Effector memory CD8-positive, alpha-beta T cell (primary cell): ENCODE measurements at regions not wholly inside any gene's neighbourhood (a gene's known extent, or its start where the extent isn't known, plus 50 kb on each side); places are given as distances from the start of the nearest gene placed in this dataset.

Source experiments
- ATAC-seq: fragments of 150-1000 bp; cut with Tn5 transposase; replicated peaks from 2 replicates; pipeline ENCODE4 v1.10.0; 2021; ENCODE audit warnings: mild to moderate bottlenecking, moderate library complexity
- DNase-seq, 3 experiments: peaks; one replicate each; pipeline ENCODE4 v3.0.0; 2021
- H3K27ac Mint-ChIP-seq, 2 donors: one replicate each; pipeline ENCODE4 v1.8.0; 2022; ENCODE audit warnings: mild to moderate bottlenecking in 2 of 2, mixed read lengths in 2 of 2, moderate library complexity in 2 of 2
- H3K27me3 Mint-ChIP-seq, 2 donors: one replicate each; pipeline ENCODE4 v1.8.0; 2022; ENCODE audit warnings: mixed read lengths in 2 of 2
- H3K36me3 Mint-ChIP-seq: one replicate; pipeline ENCODE4 v1.8.0; 2022; ENCODE audit warnings: mild to moderate bottlenecking, moderate library complexity, mixed read lengths; ENCODE audit not compliant: insufficient read depth
- H3K4me1 Mint-ChIP-seq, 2 donors: one replicate each; pipeline ENCODE4 v1.8.0; 2022; ENCODE audit warnings: low read depth in 2 of 2, mixed read lengths in 2 of 2
- H3K4me3 Mint-ChIP-seq, 2 donors: one replicate each; pipeline ENCODE4 v1.8.0; 2022; ENCODE audit warnings: mild to moderate bottlenecking in 2 of 2, mixed read lengths in 2 of 2, moderate library complexity in 2 of 2
- H3K9me3 Mint-ChIP-seq, 2 donors: one replicate each; pipeline ENCODE4 v1.8.0; 2022; ENCODE audit warnings: mixed read lengths in 2 of 2

DNA sequence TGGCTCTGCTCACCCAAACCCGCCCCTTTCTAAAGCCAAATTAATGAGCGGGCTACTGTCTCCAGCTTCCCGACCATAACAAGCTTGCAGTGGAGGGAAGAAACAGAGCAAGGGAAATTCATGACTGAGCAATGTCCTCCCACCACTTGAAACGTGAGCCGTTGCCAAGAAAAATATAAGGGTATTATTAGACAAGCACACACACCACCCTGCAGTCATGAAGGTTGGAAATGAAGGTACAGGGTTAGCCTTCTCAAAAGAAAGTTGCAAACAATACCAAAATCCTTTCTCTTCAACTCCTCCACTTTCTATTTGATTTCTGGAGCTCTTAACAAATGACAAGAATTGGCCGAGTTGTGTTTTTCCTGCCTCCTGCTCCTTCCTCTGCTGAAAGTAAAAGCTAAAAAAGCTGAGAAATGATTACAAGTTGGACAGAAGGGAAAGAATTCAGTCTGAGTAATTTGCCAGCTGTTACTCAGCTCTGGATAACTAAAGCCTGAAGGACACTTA lies 151.1 kb upstream of the B3GAT2 start:
- H3K9me3 Mint-ChIP-seq = peaks cover 0 to 1% of the 10 kb centered on the region in 2 donors
- peaks cover 35 to 46% of the 10 kb centered on the region in 2 donors for H3K27me3 Mint-ChIP-seq
- ATAC-seq = no peak
- no peak overlapping the region for H3K27ac Mint-ChIP-seq
- no peak overlapping the region for H3K4me3 Mint-ChIP-seq
- H3K4me1 Mint-ChIP-seq = no peaks in the 10 kb centered on the region
- H3K36me3 Mint-ChIP-seq = no peaks in the 10 kb centered on the region
- no peak for DNase-seq

DNA sequence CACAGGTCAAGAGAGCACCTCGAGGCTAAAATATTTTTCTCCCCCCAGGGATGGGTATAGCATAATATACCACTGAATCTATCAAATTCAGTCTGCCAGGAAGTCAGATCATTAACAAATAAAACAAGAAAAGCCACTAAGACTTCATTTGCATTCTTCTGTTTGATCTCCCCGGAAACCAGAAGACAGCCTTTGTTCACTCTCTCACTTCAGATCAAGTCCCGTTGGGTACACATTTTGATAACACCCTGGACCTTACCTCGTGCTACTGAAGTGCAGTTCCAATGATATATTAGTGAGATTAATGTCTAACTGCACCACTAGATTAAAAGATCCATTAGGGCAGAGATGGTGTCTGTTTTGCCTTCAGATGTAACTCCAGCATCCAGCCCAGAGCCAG lies 157.7 kb upstream of the B3GAT2 start:
- Mint-ChIP-seq H3K27me3 (peaks cover 12 to 15% of the 10 kb centered on the region in 2 donors), H3K9me3 (peaks cover 0 to 4% of the 10 kb centered on the region in 2 donors), H3K36me3 (no peaks in the 10 kb centered on the region), H3K4me3 (no peak overlapping the region), H3K4me1 (no peaks in the 10 kb centered on the region), H3K27ac (no peak overlapping the region)
- DNase-seq (no peak), ATAC-seq (no peak)

- no peak for ATAC-seq
- Mint-ChIP-seq H3K36me3 (no peaks in the 10 kb centered on the region), H3K9me3 (peaks cover 0 to 4% of the 10 kb centered on the region in 2 donors), H3K4me3 (no peak overlapping the region), H3K27ac (no peak overlapping the region), H3K4me1 (no peaks in the 10 kb centered on the region), H3K27me3 (peaks cover 12 to 15% of the 10 kb centered on the region in 2 donors)
- DNase-seq = no peak
Observed at GRCh38 chr6:71114986-71115385, 158.1 kb upstream of the B3GAT2 start.

DNA sequence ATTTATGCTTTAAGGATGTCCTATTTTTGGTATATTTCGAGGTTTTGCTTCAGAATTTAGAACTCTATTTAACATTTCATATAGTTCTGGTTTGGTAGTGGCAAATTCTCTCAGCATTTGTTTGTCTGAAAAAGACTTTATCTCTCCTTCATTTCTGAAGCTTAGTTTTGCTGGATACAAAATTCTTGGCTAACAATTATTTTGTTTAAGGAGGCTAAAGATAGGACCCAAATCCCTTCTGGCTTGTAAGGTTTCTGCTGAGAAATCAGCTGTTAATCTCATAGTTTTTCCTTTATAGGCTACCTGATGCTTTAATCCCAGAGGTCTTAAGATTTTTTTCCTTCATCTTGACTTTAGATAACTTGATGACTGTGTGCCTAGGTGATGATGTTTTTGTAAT lies 162.7 kb upstream of the B3GAT2 start:
- ATAC-seq (no peak), DNase-seq (no peak)
- Mint-ChIP-seq H3K4me1 (no peaks in the 10 kb centered on the region), H3K36me3 (no peaks in the 10 kb centered on the region), H3K27ac (no peak overlapping the region), H3K4me3 (no peak overlapping the region), H3K9me3 (peaks cover 0 to 4% of the 10 kb centered on the region in 2 donors), H3K27me3 (peaks cover 7 to 8% of the 10 kb centered on the region in 2 donors)

- Mint-ChIP-seq H3K27ac (no peak overlapping the region), H3K4me3 (no peak overlapping the region), H3K27me3 (peaks cover 9 to 18% of the 10 kb centered on the region in 2 donors), H3K4me1 (no peaks in the 10 kb centered on the region), H3K9me3 (peaks cover 0 to 4% of the 10 kb centered on the region in 2 donors), H3K36me3 (no peaks in the 10 kb centered on the region)
- ATAC-seq = no peak
- no peak for DNase-seq
Observed at GRCh38 chr6:71123051-71123450, 165.6 kb upstream of the OGFRL1 start.

- ATAC-seq = no peak
- H3K4me3 Mint-ChIP-seq = no peak overlapping the region
- DNase-seq = no peak
- H3K4me1 Mint-ChIP-seq = no peaks in the 10 kb centered on the region
- no peak overlapping the region for H3K27ac Mint-ChIP-seq
- H3K36me3 Mint-ChIP-seq = no peaks in the 10 kb centered on the region
- no peaks in the 10 kb centered on the region for H3K9me3 Mint-ChIP-seq
- peaks cover 9 to 18% of the 10 kb centered on the region in 2 donors for H3K27me3 Mint-ChIP-seq
Observed at GRCh38 chr6:71124340-71124739, 164.3 kb upstream of the OGFRL1 start.

GRCh38 chr6:71125216-71125615 lies 163.4 kb upstream of the OGFRL1 start:
- ATAC-seq = no peak

GRCh38 chr6:71126506-71126905 lies 162.1 kb upstream of the OGFRL1 start:
- ATAC-seq (no peak), DNase-seq (no peak)
- Mint-ChIP-seq H3K27ac (no peak overlapping the region), H3K4me3 (no peak overlapping the region), H3K36me3 (no peaks in the 10 kb centered on the region), H3K27me3 (peaks cover 9 to 18% of the 10 kb centered on the region in 2 donors), H3K4me1 (no peaks in the 10 kb centered on the region), H3K9me3 (no peaks in the 10 kb centered on the region)

More at GRCh38 chr6:71125216-71125615, 163.4 kb upstream of the OGFRL1 start:
- Mint-ChIP-seq H3K27me3 (peaks cover 9 to 18% of the 10 kb centered on the region in 2 donors), H3K4me1 (no peaks in the 10 kb centered on the region), H3K4me3 (no peak overlapping the region), H3K36me3 (no peaks in the 10 kb centered on the region), H3K27ac (no peak overlapping the region), H3K9me3 (no peaks in the 10 kb centered on the region)
- DNase-seq = no peak

DNA sequence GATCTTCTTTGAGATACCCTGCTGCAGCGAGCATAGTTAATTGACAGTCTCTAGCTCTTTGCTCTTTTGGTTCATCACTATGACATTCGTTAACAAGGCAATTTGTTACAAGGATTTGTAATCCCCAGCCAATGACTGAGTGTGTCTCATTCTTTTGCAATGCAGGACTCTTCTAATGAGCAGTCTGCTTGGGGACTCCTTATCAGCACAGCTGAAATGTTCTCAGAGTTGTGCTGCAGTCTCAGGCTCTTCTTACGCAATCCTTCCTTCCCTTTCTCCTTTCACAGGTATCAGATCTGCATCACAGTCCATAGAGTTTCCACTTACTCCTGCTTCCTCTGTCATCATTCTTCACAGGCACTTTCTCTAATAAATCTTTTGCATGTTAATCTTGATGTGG lies 161.2 kb upstream of the OGFRL1 start:
- H3K4me1 Mint-ChIP-seq = no peaks in the 10 kb centered on the region
- no peak for ATAC-seq
- no peaks in the 10 kb centered on the region for H3K9me3 Mint-ChIP-seq
- H3K36me3 Mint-ChIP-seq = no peaks in the 10 kb centered on the region
- peaks cover 4 to 11% of the 10 kb centered on the region in 2 donors for H3K27me3 Mint-ChIP-seq
- no peak overlapping the region for H3K27ac Mint-ChIP-seq
- H3K4me3 Mint-ChIP-seq = no peak overlapping the region
- no peak for DNase-seq

GRCh38 chr6:71130277-71130676 lies 158.3 kb upstream of the OGFRL1 start:
- ATAC-seq (no peak), DNase-seq (no peak)
- Mint-ChIP-seq H3K4me1 (no peaks in the 10 kb centered on the region), H3K4me3 (no peak overlapping the region), H3K27me3 (peaks cover 8 to 25% of the 10 kb centered on the region in 2 donors), H3K36me3 (no peaks in the 10 kb centered on the region), H3K9me3 (no peaks in the 10 kb centered on the region), H3K27ac (no peak overlapping the region)

GRCh38 chr6:71134929-71135642 lies 153.5 kb upstream of the OGFRL1 start:
- Mint-ChIP-seq H3K4me3 (no peak overlapping the region), H3K4me1 (no peaks in the 10 kb centered on the region), H3K27ac (no peak overlapping the region), H3K9me3 (no peaks in the 10 kb centered on the region), H3K27me3 (peaks cover 32 to 54% of the 10 kb centered on the region in 2 donors), H3K36me3 (no peaks in the 10 kb centered on the region)
- no peak for ATAC-seq
- no peak for DNase-seq

- no peak for DNase-seq
- H3K36me3 Mint-ChIP-seq = no peaks in the 10 kb centered on the region
- no peaks in the 10 kb centered on the region for H3K4me1 Mint-ChIP-seq
- no peaks in the 10 kb centered on the region for H3K9me3 Mint-ChIP-seq
- peaks cover 33 to 63% of the 10 kb centered on the region in 2 donors for H3K27me3 Mint-ChIP-seq
- ATAC-seq = no peak
- H3K4me3 Mint-ChIP-seq = no peak overlapping the region
- no peak overlapping the region for H3K27ac Mint-ChIP-seq
Observed at GRCh38 chr6:71137973-71138372, 150.6 kb upstream of the OGFRL1 start.

GRCh38 chr6:71138376-71138775 lies 150.2 kb upstream of the OGFRL1 start:
- H3K4me3 Mint-ChIP-seq = no peak overlapping the region
- H3K27ac Mint-ChIP-seq = no peak overlapping the region
- DNase-seq (no peak), ATAC-seq (no peak)
- peaks cover 33 to 63% of the 10 kb centered on the region in 2 donors for H3K27me3 Mint-ChIP-seq
- H3K9me3 Mint-ChIP-seq = no peaks in the 10 kb centered on the region
- no peaks in the 10 kb centered on the region for H3K4me1 Mint-ChIP-seq
- no peaks in the 10 kb centered on the region for H3K36me3 Mint-ChIP-seq

DNA sequence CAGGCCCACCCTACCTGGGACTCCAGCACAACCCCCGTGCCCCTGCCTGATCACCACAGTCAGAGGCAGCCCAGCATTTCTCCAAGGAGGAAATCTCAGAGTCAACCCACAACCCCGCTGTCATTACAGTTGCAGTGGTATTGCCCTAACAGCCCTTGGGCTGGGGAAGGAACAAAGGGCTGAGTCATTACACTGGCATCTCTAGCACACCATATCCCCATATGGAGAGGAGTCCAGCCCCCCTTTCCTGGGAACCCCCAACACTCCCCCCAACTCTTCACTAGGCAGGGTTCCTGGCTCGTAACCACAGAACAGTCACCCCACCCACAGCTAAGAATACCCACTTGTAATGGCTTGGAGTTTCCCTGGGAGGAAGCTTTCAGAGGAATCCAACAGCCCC lies 149.4 kb upstream of the OGFRL1 start:
- no peaks in the 10 kb centered on the region for H3K9me3 Mint-ChIP-seq
- H3K27me3 Mint-ChIP-seq = peaks cover 30 to 56% of the 10 kb centered on the region in 2 donors
- H3K27ac Mint-ChIP-seq = no peak overlapping the region
- no peak for DNase-seq
- no peaks in the 10 kb centered on the region for H3K4me1 Mint-ChIP-seq
- no peaks in the 10 kb centered on the region for H3K36me3 Mint-ChIP-seq
- no peak for ATAC-seq
- no peak overlapping the region for H3K4me3 Mint-ChIP-seq
